HCT116 (cell line): ENCODE measurements at regions not wholly inside any gene's neighbourhood (a gene's known extent, or its start where the extent isn't known, plus 50 kb on each side); places are given as distances from the start of the nearest gene placed in this dataset.

Experiments used
- ATAC-seq: fragments of 200-7000 bp; cut with Tn5 transposase; 2 replicates; pipeline ENCODE4 v1.9.1; 2020; ENCODE audit warnings: mild to moderate bottlenecking, moderate library complexity
- BruUV-seq: library from RNA; stranded (reverse); fragments of 400-500 nt; replicated peaks from 2 replicates; lab custom pipeline; 2021; lab: Mats Ljungman, UMichigan
- CTCF ChIA-PET: fragments of 300-600 bp; sonication (Branson Sonifier 250); formaldehyde crosslinking; loops from one replicate; lab custom pipeline; 2021; ENCODE audit warnings: antibody characterized with exemption; lab: Charles Lee
- POLR2A ChIA-PET: fragments of 300-600, 350-600 bp; sonication (Branson Sonifier 250); formaldehyde crosslinking; loops from one replicate; lab custom pipeline; 2021; ENCODE audit warnings: antibody characterized with exemption; lab: Charles Lee
- RAD21 ChIA-PET, 2 experiments: fragments of 300-600 bp; sonication (Branson Sonifier 250); formaldehyde crosslinking; loops; one replicate each; lab custom pipeline; 2023; ENCODE audit warnings: low total read pairs in 2 of 2; ENCODE audit not compliant: uncharacterized antibody in 2 of 2, unreplicated experiment in 2 of 2, low non-redundant PET in 1 of 2; lab: Charles Lee
- DNase-seq: peaks from one replicate; pipeline ENCODE4 v3.0.0-alpha.2; 2010; ENCODE audit warnings: low read depth, low spot score
- H2AFZ ChIP-seq: fragments of 200-600 bp; shearing (Covaris generic), sonication (generic); 2 replicates; pipeline ENCODE4 v1.6.1; 2017; ENCODE audit warnings: low read depth, mixed run types, mixed read lengths, antibody characterized with exemption, low read length; ENCODE audit not compliant: poor library complexity, severe bottlenecking
- H3K27ac ChIP-seq: 2 replicates; pipeline ENCODE4 v1.5.1; 2012; ENCODE audit warnings: low read depth, low read length
- H3K27me3 ChIP-seq: fragments of 200-600 bp; sonication (generic); 2 replicates; pipeline ENCODE4 v1.6.1; 2016; ENCODE audit warnings: mixed run types, low read length, mixed read lengths; ENCODE audit not compliant: insufficient read depth
- H3K36me3 ChIP-seq, 2 experiments: fragments of 200-500 bp in 1 of 2; fragments of 200-600 bp in 1 of 2; sonication (Bioruptor generic) in 1 of 2; sonication (generic) in 1 of 2; 2 replicates each; pipeline versions ENCODE4 v1.5.1 to v1.6.1; 2014 to 2016; ENCODE audit warnings: low read length in 2 of 2, inconsistent platforms in 1 of 2, mixed read lengths in 1 of 2, mixed run types in 1 of 2; ENCODE audit not compliant: insufficient read depth in 2 of 2, control insufficient read depth in 1 of 2
- H3K4me1 ChIP-seq, 2 experiments: fragments of 200-600 bp in 1 of 2; sonication (generic) in 1 of 2; 2 replicates each; pipeline versions ENCODE4 v1.5.1 to v1.6.1; 2012 to 2017; ENCODE audit warnings: low read length in 2 of 2, inconsistent platforms in 1 of 2, mild to moderate bottlenecking in 1 of 2, mixed read lengths in 1 of 2, mixed run types in 1 of 2, moderate library complexity in 1 of 2; ENCODE audit not compliant: insufficient read depth in 2 of 2, control insufficient read depth in 1 of 2
- H3K4me2 ChIP-seq: fragments of 200-600 bp; sonication (generic); 2 replicates; pipeline ENCODE4 v1.6.1; 2017; ENCODE audit warnings: mixed run types, low read length, mixed read lengths
- H3K4me3 ChIP-seq, 2 experiments: fragments of 200-600 bp in 1 of 2; sonication (generic) in 1 of 2; replicated peaks in 1 of 2; 2 replicates each; pipeline ENCODE4 v1.5.1; 2011 to 2016; ENCODE audit warnings: low read length in 2 of 2, control low read depth in 1 of 2, low read depth in 1 of 2, mild to moderate bottlenecking in 1 of 2, mixed read lengths in 1 of 2, mixed run types in 1 of 2
- H3K79me2 ChIP-seq: fragments of 200-600 bp; sonication (generic); 2 replicates; pipeline ENCODE4 v1.6.1; 2017; ENCODE audit warnings: mild to moderate bottlenecking, mixed run types, low read length, moderate library complexity, mixed read lengths; ENCODE audit not compliant: insufficient read depth
- H3K9ac ChIP-seq: fragments of 200-600 bp; sonication (generic); 2 replicates; pipeline ENCODE4 v1.6.1; 2016; ENCODE audit warnings: low read length, mixed read lengths
- H3K9me2 ChIP-seq: fragments of 200-600 bp; sonication (generic), shearing (Covaris generic); 2 replicates; pipeline ENCODE4 v1.6.1; 2017; ENCODE audit warnings: mixed run types, mild to moderate bottlenecking, moderate library complexity; ENCODE audit not compliant: insufficient read depth
- H3K9me3 ChIP-seq, 2 experiments: fragments of 200-500 bp in 1 of 2; fragments of 200-600 bp in 1 of 2; sonication (Bioruptor generic) in 1 of 2; sonication (generic) in 1 of 2; 2 replicates each; pipeline ENCODE4 v1.6.1; 2014 to 2017; ENCODE audit warnings: low read length in 2 of 2, mixed read lengths in 2 of 2, inconsistent platforms in 1 of 2, low read depth in 1 of 2, mild to moderate bottlenecking in 1 of 2, mixed run types in 1 of 2, moderate library complexity in 1 of 2; ENCODE audit not compliant: control insufficient read depth in 1 of 2, insufficient read depth in 1 of 2
- H4K20me1 ChIP-seq: fragments of 200-600 bp; sonication (generic), shearing (Covaris generic); 2 replicates; pipeline ENCODE4 v1.6.1; 2017; ENCODE audit warnings: mixed run types, mild to moderate bottlenecking, moderate library complexity; ENCODE audit not compliant: insufficient read depth
- ATF3 ChIP-seq: IDR thresholded peaks from 2 replicates; pipeline ENCODE4 v1.6.1; 2012
- CBX3 ChIP-seq: IDR thresholded peaks from 2 replicates; pipeline ENCODE4 v1.6.1; 2012; ENCODE audit warnings: low read depth
- CTCF ChIP-seq, 3 experiments: fragments of 200-600 bp in 1 of 3; sonication (generic) in 1 of 3; IDR thresholded peaks in 2 of 3; conservative IDR thresholded peaks in 1 of 3; 2 replicates each; pipeline ENCODE4 v1.5.1; 2012 to 2017; ENCODE audit warnings: low read depth in 2 of 3, low read length in 2 of 3, antibody characterized with exemption in 1 of 3, borderline replicate concordance in 1 of 3, control low read depth in 1 of 3, mild to moderate bottlenecking in 1 of 3, mixed read lengths in 1 of 3, mixed run types in 1 of 3, moderate library complexity in 1 of 3; ENCODE audit not compliant: insufficient read depth in 1 of 3
- EGR1 ChIP-seq: IDR thresholded peaks from 2 replicates; pipeline ENCODE4 v1.6.1; 2012; ENCODE audit warnings: low read depth
- ELF1 ChIP-seq: IDR thresholded peaks from 2 replicates; pipeline ENCODE4 v1.6.1; 2012; ENCODE audit warnings: low read depth, borderline replicate concordance
- EZH2 ChIP-seq: fragments of 200-600 bp; sonication (generic); IDR thresholded peaks from 2 replicates; pipeline ENCODE4 v1.6.1; 2017; ENCODE audit warnings: antibody characterized with exemption, mixed run types
- EZH2phosphoT487 ChIP-seq: fragments of 200-600 bp; IDR thresholded peaks from 2 replicates; pipeline ENCODE4 v1.6.1; 2018; ENCODE audit warnings: antibody characterized with exemption, borderline replicate concordance
- MAX ChIP-seq: IDR thresholded peaks from 2 replicates; pipeline ENCODE4 v1.6.1; 2012
- POLR2AphosphoS5 ChIP-seq: IDR thresholded peaks from 2 replicates; pipeline ENCODE4 v1.6.1; 2011; ENCODE audit warnings: mild to moderate bottlenecking, low read depth, low read length, moderate library complexity
- RAD21 ChIP-seq: IDR thresholded peaks from 2 replicates; pipeline ENCODE4 v1.6.1; 2012; ENCODE audit warnings: low read depth, mild to moderate bottlenecking
- SP1 ChIP-seq: IDR thresholded peaks from 2 replicates; pipeline ENCODE4 v1.6.1; 2012; ENCODE audit warnings: low read depth
- SRF ChIP-seq: IDR thresholded peaks from 2 replicates; pipeline ENCODE4 v1.6.1; 2012; ENCODE audit warnings: low read depth
- TCF7L2 ChIP-seq: IDR thresholded peaks from 2 replicates; pipeline ENCODE4 v1.7.0; 2011; ENCODE audit warnings: borderline replicate concordance, inconsistent platforms; ENCODE audit not compliant: insufficient read depth, insufficient read length; ENCODE audit errors: extremely low read depth
- YY1 ChIP-seq: IDR thresholded peaks from 2 replicates; pipeline ENCODE4 v1.6.1; 2011; ENCODE audit warnings: low read length, low read depth, moderate library complexity, mild to moderate bottlenecking; ENCODE audit not compliant: insufficient replicate concordance; ENCODE audit errors: extremely low read depth
- ZFX ChIP-seq: fragments of 450-650 bp; IDR thresholded peaks from 2 replicates; pipeline ENCODE4 v1.6.1; 2017
- ZNF274 ChIP-seq: fragments of 200-500 bp; sonication (Bioruptor generic); IDR thresholded peaks from 2 replicates; pipeline ENCODE4 v1.6.1; 2014; ENCODE audit warnings: mild to moderate bottlenecking, low read depth, low read length, inconsistent platforms
- intact Hi-C: fragments of 100-400 bp; cut with micrococcal nuclease; formaldehyde crosslinking; loops from 2 replicates; pipeline ENCODE4 v1.10.0; 2022
- TF ChIP-seq, protein P1 (sequence below): IDR thresholded peaks from 2 replicates; pipeline ENCODE4 v1.6.1; 2011; ENCODE audit warnings: mild to moderate bottlenecking, low read length, moderate library complexity; ENCODE audit not compliant: insufficient replicate concordance; ENCODE audit errors: extremely low read depth

DNA sequence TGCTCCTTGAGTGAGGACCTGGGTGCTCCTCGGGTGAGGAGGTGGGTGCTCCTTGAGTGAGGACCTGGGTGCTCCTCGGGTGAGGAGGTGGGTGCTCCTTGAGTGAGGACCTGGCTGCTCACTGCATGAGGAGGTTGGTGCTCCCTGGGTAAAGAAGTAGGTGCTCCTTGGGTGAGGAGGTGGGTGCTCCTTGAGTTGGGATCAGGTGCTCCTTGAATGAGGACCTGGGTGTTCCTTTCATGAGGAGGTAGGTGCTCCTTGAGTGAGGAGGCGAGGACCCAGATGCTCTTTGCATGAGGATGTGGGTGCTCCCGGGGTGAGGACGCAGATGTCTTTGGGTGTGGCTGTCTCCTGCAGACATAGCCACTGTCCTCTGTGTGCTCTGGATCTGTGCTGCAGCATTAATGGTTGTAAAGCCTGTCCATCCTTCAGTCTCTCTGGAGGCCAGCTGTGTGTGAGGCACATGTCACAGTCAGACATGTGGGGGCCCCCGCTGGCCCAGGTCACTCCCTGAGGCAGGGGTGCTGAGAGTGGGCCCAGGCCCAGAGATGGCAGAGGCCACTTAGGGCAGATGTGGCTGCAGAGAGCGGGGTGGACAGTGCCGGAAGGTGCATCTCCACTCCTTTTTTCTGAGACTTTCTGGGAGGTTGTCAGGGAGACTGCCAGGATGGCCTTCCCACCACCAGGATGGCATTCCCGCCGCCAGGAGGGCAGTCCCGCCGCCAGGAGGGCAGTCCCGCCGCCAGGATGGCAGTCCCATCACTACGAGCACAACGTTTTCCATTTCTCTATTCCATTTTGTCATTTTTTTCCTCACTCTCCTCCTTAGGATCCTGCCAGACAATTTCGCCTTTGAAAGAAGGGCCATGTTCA, 101.8 kb downstream of the HMX1 start (continued):
- TF ChIP-seq EZH2 (no peak), SP1 (no peak), ZNF274 (no peak), ATF3 (no peak)

GRCh38 chr4:8768357-8768999, 103.2 kb downstream of the HMX1 start:
- no peaks in the 10 kb centered on the region for H3K36me3 ChIP-seq
- H3K9ac ChIP-seq = no peak overlapping the region
- H3K27ac ChIP-seq = no peak overlapping the region
- no peaks in the 10 kb centered on the region for H3K79me2 ChIP-seq
- no TSS peak for BruUV-seq
- CTCF ChIA-PET = no interaction called here
- H3K27me3 ChIP-seq = 0 out of 2 replicates have a peak, but pooled peaks cover 3% of the 10 kb centered on the region
- POLR2A ChIA-PET = no interaction called here
- ATAC-seq (no peak), DNase-seq (no peak)
- RAD21 ChIA-PET = no interaction called here
- H3K4me1 ChIP-seq = no peaks in the 10 kb centered on the region
- no peak overlapping the region for H3K4me3 ChIP-seq
- no peak overlapping the region for H3K4me2 ChIP-seq
- intact Hi-C loops = no loop called here
- no peaks in the 10 kb centered on the region for H3K9me3 ChIP-seq
- H2AFZ ChIP-seq = no peak overlapping the region
- TF ChIP-seq, protein P1, sequence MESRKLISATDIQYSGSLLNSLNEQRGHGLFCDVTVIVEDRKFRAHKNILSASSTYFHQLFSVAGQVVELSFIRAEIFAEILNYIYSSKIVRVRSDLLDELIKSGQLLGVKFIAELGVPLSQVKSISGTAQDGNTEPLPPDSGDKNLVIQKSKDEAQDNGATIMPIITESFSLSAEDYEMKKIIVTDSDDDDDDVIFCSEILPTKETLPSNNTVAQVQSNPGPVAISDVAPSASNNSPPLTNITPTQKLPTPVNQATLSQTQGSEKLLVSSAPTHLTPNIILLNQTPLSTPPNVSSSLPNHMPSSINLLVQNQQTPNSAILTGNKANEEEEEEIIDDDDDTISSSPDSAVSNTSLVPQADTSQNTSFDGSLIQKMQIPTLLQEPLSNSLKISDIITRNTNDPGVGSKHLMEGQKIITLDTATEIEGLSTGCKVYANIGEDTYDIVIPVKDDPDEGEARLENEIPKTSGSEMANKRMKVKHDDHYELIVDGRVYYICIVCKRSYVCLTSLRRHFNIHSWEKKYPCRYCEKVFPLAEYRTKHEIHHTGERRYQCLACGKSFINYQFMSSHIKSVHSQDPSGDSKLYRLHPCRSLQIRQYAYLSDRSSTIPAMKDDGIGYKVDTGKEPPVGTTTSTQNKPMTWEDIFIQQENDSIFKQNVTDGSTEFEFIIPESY = no peak
- TF ChIP-seq EGR1 = no peak
- no peak for TF ChIP-seq SP1
- TF ChIP-seq ELF1 = no peak
- no peak for TF ChIP-seq RAD21
- TF ChIP-seq POLR2AphosphoS5 = no peak
- no peak for TF ChIP-seq TCF7L2
- TF ChIP-seq CBX3 = no peak
- no peak for TF ChIP-seq SRF
- no peak for TF ChIP-seq MAX
- TF ChIP-seq CTCF (IDR thresholded peaks at IDR 0.05 in 2 of 3, conservative IDR thresholded peaks at IDR 0.05 in 1 of 3; ENCODE audit: borderline replicate concordance in 1 of 3, insufficient read depth in 1 of 3, low read depth in 2 of 3, low read length in 2 of 3) = no peak
- no peak for TF ChIP-seq EZH2phosphoT487
- no peak for TF ChIP-seq EZH2
- TF ChIP-seq ZFX = no peak
- TF ChIP-seq ATF3 = no peak
- no peak for TF ChIP-seq YY1
- H3K9me2 ChIP-seq = no peaks in the 10 kb centered on the region
- H4K20me1 ChIP-seq = no peaks in the 10 kb centered on the region
